GM19468 (cell line): ENCODE measurements at regions not wholly inside any gene's neighbourhood (a gene's known extent, or its start where the extent isn't known, plus 50 kb on each side); places are given as distances from the start of the nearest gene placed in this dataset.
"Not testable (repeated sequence)": the region's sequence is repeated elsewhere in the genome, so short reads cannot be mapped to it uniquely, and the experiment has no call there.

ENCODE experiments used
- ATAC-seq: cut with Tn5 transposase; IDR thresholded peaks from one replicate; pipeline ENCODE4 v1.9.1; 2021; ENCODE audit warnings: mild to moderate bottlenecking, moderate library complexity, moderate number of reproducible peaks; ENCODE audit not compliant: unreplicated experiment; ENCODE audit errors: extremely low read depth

DNA sequence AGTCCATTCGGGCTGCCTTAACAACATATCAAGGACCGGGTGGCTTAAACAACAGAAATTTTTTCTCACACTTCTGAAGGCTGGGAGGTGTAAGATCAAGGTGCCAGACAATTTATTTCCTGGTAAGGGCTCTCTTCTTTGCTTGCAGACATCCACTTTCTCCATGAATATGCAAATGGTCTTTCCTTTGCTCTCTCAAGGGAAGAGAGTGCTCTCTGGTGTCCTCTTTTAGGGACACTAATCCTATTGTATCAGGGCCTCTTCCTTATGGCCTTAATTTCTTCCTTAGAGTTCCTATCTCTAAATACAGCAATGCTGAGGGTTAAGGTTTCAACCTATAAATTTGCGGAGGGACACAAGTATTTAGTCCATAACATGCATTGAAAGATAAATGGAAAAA is 770.8 kb downstream of the DSC3 start:
- no peak for ATAC-seq

DNA sequence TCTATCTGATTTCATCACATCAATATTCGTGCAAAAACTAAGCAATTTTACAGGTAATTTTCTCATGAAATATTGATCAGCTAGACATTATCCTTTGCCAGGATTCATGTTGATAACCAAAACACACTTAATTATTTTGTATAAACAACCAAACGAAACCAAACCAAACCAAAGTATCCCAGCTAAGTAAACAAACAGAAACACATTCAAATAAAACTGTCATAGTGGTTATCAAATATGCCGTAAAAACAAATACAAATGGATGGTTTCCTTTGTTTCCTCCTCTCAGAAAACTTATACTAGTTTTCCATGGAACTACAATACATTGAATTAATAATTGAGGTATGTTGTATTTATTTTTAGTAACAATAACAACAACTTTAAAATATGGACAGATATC is 777.4 kb downstream of the DSC3 start:
- no peak for ATAC-seq

DNA sequence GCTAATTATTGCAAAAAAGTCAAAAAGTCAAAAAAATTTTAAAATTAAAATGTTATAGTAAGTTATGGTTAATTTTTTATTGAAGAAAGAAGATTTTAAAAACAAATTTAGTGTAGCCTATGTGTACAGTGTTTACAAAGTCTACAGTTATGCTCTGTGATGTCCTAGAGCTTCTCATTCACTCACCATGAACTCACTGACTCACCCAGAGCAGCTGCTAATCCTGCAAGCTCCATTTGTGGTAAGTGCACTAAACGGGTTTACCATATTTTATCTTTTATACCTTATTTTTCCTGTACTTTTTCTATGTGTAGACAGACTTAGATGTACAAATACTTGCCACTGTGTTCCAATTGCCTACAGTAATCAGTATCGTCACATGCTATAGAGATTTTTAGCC is 788.2 kb downstream of the DSC3 start:
- ATAC-seq = no peak

DNA sequence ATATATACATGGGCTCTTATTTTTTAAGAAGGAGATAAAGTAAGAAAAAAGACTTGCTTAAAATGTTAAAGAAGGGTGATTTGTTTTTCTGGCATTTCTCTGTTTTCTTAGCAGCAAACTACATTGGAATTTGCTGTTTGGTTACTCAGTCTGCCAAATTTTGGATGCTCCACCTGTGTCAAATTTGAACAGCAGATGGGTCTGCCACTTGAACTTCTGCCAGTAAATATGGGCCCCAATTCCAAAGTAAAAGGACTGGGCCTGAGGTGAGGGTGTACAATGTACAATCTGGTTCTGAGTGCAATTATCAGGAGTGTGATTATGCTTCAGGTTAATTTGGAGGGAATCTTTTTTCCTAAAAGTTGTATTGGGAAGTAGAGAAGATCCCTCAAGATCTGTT is 794.5 kb downstream of the DSC3 start:
- ATAC-seq = no peak

DNA sequence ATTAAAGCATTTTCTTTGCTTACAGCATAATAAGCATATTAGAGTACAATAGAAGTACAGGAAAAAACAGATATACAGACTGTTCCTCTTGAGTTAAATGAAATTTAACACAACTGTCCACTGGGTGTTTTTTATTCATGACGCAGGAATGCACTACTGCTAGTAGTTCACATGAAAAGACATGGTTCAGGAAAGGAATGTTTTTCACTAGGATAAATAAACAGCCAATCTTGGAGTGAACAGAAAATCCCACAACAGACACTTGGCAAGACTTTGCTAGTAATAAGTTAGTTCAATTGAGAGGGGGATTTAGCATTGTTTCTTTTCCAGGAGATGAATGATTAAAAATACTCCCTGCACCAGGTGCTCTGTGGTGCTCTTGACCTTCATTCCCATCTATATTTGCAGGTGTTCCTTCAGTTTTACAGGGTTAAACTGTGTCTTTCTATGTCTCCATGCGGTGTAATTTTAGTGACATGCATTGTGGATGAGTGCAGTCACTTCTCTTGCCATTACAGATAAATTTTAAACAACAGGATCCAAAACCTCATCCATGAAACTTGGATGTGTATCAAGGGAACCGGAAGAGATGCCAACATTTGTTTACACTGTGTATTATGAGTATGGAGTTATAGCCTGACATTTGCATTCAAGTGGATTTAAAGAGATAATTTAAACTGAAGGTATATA is 796.6 kb downstream of the DSC3 start:
- no peak for ATAC-seq

DNA sequence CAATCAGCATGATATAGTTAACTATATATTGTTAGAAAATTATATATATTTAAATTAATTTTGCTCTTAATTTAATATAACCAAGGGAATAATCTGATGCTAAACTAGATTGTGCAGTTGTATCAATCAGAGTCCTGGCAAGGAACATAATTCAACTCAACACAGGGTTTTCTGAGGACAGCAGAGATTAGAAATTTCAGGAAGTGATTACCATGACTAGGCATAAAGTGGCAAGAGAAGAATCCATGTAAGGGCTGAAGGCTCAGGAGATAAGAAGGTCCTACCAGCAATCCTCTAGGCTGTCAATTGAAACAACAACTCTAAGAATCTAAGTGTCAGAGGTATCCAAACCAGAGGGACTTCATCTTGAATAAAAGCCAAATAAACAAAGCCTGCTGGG is 807.8 kb downstream of the DSC3 start:
- no peak for ATAC-seq

DNA sequence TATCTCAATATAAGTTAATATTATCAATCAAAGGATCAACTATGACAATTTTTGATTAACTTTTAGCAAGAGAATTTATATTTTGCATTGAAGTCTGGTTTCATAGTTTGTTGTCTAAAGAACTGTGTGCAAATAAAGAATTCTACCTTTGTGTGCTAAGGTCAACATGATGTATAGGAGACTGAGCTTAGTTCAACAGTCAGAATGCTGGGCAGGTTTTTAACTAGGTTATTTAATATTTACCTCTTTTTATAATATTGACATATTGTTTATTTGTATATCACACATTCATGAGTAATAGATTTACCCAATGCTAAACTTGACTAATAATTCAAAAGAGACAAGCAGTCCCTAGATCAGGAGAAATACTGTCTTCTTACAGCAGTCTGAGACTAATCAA is 831.4 kb downstream of the DSC3 start:
- no peak for ATAC-seq

DNA sequence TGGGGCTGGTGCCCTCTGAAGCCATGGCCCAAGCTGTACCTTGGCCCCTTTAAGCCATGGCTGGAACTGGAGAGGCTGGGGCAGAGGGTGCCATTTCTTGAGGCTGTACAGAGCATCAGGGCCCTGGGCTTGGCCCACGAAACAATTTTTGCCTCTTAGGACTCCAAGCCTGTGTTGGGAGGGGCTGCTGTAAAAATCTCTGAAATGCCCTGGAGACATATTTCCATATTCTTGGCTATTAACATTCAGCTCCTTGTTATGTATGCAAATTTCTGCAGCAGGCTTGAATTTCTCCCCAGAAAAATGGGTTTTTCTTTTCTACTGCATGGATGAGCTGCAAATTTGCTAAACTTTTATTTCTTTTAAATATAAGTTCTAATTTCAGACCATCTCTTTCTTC is 834.0 kb downstream of the DSC3 start:
- ATAC-seq = no peak

DNA sequence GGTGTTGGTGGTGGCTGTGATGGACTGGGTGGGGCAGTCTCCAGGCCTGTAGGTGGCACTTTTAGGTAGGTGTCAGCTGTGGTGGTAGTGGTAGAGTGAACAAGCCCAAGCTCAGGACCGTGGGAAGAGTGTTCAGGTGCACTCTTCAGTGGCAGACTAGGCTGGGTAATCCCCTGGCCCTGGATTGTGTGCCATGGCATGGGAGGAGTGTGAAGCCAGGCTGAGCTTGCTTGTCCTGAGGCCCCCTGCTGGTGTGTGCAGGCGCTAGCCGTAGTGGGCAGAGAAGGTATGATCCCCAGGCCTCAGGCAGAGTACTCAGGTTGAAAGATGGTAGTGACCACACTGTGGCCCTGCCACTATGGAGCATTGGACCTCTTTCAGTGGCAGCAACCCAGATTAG is 850.3 kb downstream of the DSC3 start:
- ATAC-seq = no peak

DNA sequence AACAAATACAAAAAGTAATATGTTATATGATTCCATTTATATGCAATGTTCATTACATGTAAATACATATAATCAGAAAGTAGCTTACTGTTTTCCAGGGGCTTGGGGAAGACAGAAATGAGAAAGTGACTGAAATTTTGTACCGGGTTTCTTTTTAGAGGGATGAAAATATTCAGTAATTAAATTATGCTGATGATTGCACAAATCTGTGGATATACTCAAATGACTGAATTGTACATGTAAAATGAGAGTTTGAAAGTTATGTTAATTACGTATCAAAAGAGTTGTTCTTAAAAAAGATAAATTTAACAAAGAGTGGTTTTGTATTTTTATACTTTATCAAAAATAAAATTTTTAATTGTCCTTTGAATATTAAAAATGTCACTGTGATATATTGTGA is 856.3 kb downstream of the DSC3 start:
- ATAC-seq = no peak

DNA sequence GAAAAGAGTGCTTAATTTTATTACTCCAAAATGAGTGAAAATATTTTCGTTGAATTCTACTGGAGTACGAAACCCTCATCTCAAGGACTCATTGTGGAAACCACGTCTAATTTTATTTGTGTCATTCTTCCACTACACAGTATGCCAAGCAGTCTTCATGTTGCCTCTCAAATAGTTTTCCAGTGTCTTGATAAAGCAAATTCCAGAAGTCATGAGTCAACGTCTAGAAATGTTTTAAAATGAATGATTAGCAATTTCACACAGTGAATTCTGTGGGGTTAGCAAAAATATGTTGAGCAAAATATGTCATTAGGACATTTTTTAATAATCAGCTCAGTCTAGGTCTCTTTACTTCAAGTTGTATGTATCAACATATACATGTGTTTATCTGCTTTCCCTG is 865.5 kb downstream of the DSC3 start:
- no peak for ATAC-seq

DNA sequence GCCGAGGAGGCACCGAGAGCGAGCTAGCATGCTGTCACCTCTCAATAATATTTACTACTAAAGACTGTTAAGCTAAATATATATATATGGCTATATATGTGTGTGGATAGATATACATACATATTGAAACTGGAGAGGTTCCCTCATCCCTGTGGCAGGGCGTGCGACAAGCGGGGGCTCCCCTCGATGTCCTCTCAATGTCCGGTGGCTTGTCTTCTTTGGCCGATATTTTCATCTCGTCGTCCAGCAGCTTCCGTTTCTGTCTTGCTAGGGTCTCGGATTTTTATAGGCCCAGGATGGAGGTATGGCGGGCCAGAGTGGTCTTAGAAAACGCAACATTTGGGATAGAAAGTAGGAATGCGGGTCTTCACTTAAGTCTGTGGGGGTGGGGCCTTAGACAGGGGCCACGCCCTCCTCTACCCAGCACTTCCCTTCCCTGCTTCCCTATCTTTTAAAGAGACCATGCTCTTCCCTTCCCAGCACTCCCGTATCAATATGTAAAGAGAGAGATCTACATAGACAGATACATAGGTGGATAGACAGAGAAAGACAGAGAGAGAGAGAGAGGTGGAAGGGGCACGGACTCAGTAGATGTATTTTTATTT is 866.8 kb downstream of the DSC3 start:
- ATAC-seq = no peak

DNA sequence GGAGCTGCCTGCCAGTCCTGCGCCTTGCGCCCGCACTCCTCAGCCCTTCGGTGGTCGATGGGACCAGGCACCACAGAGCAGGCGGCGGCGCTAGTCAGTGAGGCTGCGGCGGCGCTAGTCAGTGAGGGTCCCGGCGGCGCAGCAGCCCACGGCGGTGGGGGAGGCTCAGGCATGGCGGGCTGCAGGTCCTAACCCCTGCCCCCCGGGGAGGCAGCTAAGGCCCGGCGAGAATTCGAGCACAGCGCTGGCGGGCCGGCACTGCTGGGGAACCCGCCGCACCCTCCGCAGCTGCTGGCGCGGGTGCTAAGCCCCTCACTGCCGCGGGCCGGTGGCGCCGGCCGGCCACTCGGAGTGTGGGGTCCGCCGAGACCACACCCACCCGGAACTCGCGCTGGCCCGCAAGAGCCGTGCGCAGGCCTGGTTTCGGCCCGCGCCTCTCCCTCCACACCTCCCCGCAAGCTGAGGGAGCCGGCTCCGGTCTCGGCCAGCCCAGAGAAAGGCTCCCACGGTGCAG is 867.4 kb downstream of the DSC3 start:
- no peak for ATAC-seq

DNA sequence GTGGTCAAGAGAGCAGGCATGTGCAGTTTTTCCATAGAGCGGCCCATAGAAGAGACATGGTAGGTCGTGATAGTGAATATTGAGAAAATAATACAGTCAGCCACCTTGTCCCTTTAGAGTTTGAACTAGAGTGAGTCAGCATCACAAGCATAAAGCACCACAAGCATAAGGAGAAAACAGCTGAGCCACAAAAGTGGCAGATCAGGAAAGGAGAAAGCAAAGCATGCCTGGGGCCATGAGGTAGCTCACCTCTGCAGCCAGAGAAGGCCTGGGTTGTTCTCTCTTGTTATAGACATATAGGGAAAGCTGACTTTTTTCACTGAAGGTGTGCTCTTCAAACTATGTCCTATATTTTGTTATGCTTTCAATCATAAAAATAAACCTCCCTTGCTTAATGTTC is 879.0 kb downstream of the DSC3 start:
- ATAC-seq = no peak

DNA sequence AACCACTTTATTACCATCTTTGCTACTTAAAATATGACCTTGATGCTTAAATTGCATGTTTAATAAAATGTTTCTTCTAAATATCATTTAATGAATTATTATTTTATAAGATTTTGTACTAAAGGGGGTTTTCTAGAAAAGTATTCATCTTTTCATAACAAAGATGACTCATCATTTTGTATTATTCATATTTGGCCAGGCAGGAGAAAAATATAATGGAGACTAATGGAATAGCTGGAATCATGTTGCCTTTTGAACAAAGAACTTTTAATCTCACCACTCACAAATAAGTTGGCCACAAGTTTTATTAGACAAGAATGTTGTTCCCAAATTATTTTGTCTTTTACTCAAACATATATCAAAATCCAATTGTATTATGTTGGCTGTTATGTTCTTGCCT is 882.4 kb downstream of the DSC3 start:
- no peak for ATAC-seq

DNA sequence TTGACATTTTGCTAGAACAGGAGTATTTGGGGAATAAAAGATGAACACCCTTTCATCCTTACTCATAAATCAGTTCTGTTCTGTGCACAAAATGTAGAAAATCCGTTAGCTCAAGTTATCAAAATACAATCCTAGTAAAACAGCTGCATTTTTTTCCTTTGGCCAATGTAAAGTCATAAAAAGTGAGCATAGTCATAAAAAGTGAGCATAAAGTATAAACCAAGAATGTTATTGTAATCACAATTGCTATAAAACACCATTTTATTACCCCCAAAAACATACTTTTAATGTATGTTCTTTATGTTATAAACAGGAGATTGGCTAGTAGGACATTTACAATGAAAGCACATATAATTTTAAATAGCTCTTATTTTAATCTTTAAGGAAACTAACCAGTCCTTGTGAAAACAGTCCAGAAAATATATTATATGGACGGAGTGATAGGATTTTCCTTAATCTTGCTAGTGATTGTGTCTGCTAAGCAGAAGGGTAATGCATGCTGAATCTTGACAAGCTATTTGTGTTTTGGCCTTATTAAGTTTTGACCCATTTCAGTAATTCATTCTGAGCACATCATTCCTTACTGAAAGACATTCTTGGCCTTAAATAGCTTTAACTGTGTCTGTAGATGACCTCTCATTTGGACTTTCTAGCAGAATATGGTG is 891.8 kb downstream of the DSC3 start:
- ATAC-seq = no peak

DNA sequence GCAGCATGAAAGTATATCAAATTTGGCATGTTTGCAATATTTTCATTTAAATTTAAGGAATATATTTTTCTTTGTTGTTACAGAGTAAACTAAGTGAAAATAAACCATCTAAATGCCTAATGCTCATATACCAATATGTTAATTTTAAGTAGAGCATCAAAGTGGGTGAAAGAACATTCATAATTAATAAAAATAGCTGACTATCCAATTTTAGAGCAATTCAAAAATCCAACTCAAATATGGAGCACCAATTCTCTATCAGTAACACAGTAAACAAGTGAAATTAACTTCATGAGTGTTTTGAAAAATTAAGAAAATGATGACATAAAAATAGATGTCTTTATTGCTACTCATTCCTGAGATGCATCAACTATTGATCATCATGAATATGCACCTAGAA is 893.0 kb downstream of the DSC3 start:
- ATAC-seq = no peak

DNA sequence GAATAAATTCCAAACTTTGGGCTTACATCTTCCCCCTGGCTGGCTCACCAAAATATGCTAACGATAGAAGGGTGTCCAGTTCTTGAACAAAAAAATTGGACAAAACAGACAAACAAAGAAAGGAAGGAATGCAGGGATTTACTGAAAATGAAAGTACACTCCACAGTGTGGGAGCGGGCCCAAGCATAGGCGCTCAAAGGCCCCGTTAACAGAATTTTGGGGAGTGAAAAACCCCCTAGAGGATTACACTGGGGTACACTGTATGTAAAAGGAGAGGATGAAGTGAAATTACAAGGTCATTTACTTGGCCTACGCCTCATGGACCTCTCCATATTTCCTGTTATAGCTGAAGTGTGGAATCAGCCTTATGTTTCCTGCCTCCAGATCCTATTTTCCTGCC is 899.7 kb downstream of the DSC3 start:
- ATAC-seq = no peak

DNA sequence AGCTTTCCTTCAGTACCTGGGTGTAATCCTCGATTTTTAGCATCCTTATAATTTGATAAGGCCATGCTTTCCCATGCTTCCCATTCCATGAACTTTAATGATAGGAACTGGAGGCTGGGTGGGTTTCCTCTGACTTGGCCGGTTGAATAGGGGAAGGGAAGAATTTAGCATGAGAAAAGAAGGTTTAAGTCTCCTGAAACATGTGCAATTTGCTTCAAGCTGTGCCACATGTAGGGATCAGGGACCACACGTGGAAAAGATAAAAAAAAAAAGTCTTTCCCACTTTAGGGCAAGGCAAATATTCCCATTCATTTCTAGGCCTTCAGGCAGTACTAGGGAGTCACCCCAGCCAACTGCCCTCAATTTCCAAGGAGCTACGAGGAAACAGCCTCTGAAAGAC is 900.3 kb downstream of the DSC3 start:
- ATAC-seq = no peak

DNA sequence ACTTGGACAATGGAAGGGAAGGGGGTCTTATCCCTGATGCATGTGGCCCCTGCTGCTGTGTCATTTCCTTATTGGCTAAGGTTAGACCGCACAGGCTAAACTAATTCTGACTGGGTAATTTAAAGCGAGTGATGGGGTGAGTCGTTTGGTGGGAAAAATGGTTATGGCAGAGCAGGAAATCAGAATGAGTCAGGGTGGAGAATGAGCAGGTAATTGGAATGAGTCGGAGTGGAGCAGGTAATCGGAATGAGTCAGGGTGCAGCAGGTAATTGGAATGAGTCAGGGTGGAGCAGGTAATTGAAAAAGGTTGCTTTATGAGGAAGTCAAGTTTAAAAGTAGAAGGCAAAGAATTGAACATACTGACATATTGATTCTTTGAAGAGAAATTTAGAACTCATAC is 901.0 kb downstream of the DSC3 start:
- not testable (repeated sequence) for ATAC-seq

DNA sequence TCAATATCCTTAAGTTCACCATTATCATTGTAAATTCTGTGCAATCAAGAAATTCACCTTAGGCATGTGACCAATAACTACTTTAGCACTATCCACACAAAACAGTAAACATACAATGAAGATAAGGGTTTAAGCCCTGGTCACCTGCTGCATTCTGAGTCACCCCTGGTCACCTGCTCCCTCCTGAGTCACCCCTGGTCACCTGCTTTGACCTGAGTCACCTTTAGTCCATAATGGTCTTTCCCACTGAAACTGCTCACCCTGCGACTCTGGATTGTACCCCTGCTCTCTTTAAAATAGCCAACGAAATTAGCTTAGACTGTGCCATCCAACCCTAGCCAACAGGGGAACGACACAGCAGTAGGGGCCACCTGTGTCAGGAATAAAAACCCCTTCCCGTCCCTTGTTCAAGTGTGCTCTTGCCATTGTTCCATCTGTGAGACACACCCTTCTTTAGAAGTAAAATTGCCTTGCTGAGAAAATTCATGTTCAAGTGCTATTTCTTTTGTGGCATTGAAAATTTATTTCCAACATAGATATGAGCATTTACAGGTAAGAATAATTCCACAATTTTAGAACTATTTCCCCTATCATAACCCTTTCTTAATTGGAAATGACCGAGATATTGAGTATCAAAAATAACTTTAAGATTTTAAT is 902.8 kb downstream of the DSC3 start:
- ATAC-seq = no peak
